CD4-positive, alpha-beta T cell treated with Interleukin-4 for 1 hour (primary cell): ENCODE measurements at regions not wholly inside any gene's neighbourhood (a gene's known extent, or its start where the extent isn't known, plus 50 kb on each side); places are given as distances from the start of the nearest gene placed in this dataset.
"Not testable (repeated sequence)": the region's sequence is repeated elsewhere in the genome, so short reads cannot be mapped to it uniquely, and the experiment has no call there.

Experiments
- DNase-seq, 2 donors: peaks; one replicate each; pipeline ENCODE4 v3.0.0-alpha.2; 2020 to 2022

GRCh38 chr5:14928661-14929060 is 57.1 kb upstream of the ANKH start:
- no peak for DNase-seq

GRCh38 chr5:14925326-14925725 is 53.7 kb upstream of the ANKH start:
- DNase-seq = no peak

- not testable (repeated sequence) for DNase-seq
Observed at GRCh38 chr5:14922952-14923351, 51.4 kb upstream of the ANKH start.

- DNase-seq = no peak
Observed at GRCh38 chr5:14922456-14922855, 50.9 kb upstream of the ANKH start.
